HEK293T (cell line): ENCODE measurements at regions not wholly inside any gene's neighbourhood (a gene's known extent, or its start where the extent isn't known, plus 50 kb on each side); places are given as distances from the start of the nearest gene placed in this dataset.

ENCODE experiments used
- CTCF ChIA-PET: fragments of 350-600 bp; formaldehyde crosslinking; extraction: SDS; loops from one replicate; lab custom pipeline; 2021; ENCODE audit warnings: antibody characterized with exemption, inconsistent platforms; lab: Yijun Ruan, JAX
- POLR2A ChIA-PET: fragments of 350-600 bp; formaldehyde crosslinking; extraction: SDS; loops from one replicate; lab custom pipeline; 2020; ENCODE audit warnings: antibody characterized with exemption, inconsistent platforms; lab: Yijun Ruan, JAX
- DNase-seq: peaks from one replicate; pipeline ENCODE4 v3.0.0; 2012; ENCODE audit warnings: mixed read lengths; ENCODE audit errors: extremely low spot score
- ARNT ChIP-seq: fragments of 450-650 bp; IDR thresholded peaks from 2 replicates; pipeline ENCODE4 v1.6.1; 2017; ENCODE audit warnings: mild to moderate bottlenecking
- BHLHE40 ChIP-seq: fragments of 450-650 bp; IDR thresholded peaks from 2 replicates; pipeline ENCODE4 v1.6.1; 2016; ENCODE audit warnings: mild to moderate bottlenecking, moderate library complexity, borderline replicate concordance
- CTBP1 ChIP-seq: fragments of 450-650 bp; IDR thresholded peaks from 2 replicates; pipeline ENCODE4 v1.6.1; 2016; ENCODE audit warnings: borderline replicate concordance
- ELF4 ChIP-seq: fragments of 450-650 bp; IDR thresholded peaks from 2 replicates; pipeline ENCODE4 v1.6.1; 2017; ENCODE audit warnings: antibody characterized with exemption
- FOXA1 ChIP-seq: fragments of 450-650 bp; IDR thresholded peaks from 2 replicates; pipeline ENCODE4 v1.6.1; 2016; ENCODE audit warnings: mild to moderate bottlenecking
- FOXK2 ChIP-seq: fragments of 450-650 bp; IDR thresholded peaks from 2 replicates; pipeline ENCODE4 v1.6.1; 2016; ENCODE audit warnings: mild to moderate bottlenecking
- FOXM1 ChIP-seq: fragments of 450-650 bp; IDR thresholded peaks from 2 replicates; pipeline ENCODE4 v1.6.1; 2017; ENCODE audit warnings: mild to moderate bottlenecking, borderline replicate concordance
- HDGF ChIP-seq: fragments of 450-650 bp; IDR thresholded peaks from 2 replicates; pipeline ENCODE4 v1.6.1; 2017; ENCODE audit warnings: antibody characterized with exemption, borderline replicate concordance
- L3MBTL2 ChIP-seq: fragments of 450-650 bp; conservative IDR thresholded peaks from 2 replicates; pipeline ENCODE4 v1.6.1; 2016; ENCODE audit warnings: mild to moderate bottlenecking
- LEF1 ChIP-seq: fragments of 450-650 bp; IDR thresholded peaks from 2 replicates; pipeline ENCODE4 v1.6.1; 2017; ENCODE audit warnings: mild to moderate bottlenecking, borderline replicate concordance
- NFRKB ChIP-seq: fragments of 450-650 bp; IDR thresholded peaks from 2 replicates; pipeline ENCODE4 v1.6.1; 2016; ENCODE audit warnings: mild to moderate bottlenecking, moderate library complexity
- PKNOX1 ChIP-seq: fragments of 450-650 bp; IDR thresholded peaks from 2 replicates; pipeline ENCODE4 v1.6.1; 2016
- SP1 ChIP-seq: fragments of 450-650 bp; IDR thresholded peaks from 2 replicates; pipeline ENCODE4 v1.6.1; 2017
- SUZ12 ChIP-seq: fragments of 450-650 bp; IDR thresholded peaks from 2 replicates; pipeline ENCODE4 v1.6.1; 2016; ENCODE audit warnings: mild to moderate bottlenecking
- TARDBP ChIP-seq: fragments of 450-650 bp; IDR thresholded peaks from 2 replicates; pipeline ENCODE4 v1.6.1; 2016
- ZNF384 ChIP-seq: fragments of 450-650 bp; IDR thresholded peaks from 2 replicates; pipeline ENCODE4 v1.6.1; 2016

GRCh38 chr10:9735731-9736130 is 1281.9 kb upstream of the CELF2 start:
- ChIA-PET POLR2A (no interaction called here), CTCF (no interaction called here)
- no peak for DNase-seq
- no peak for TF ChIP-seq ZNF384
- no peak for TF ChIP-seq SP1
- no peak for TF ChIP-seq LEF1
- no peak for TF ChIP-seq FOXA1
- no peak for TF ChIP-seq SUZ12
- no peak for TF ChIP-seq CTBP1
- no peak for TF ChIP-seq FOXM1
- TF ChIP-seq ELF4: no peak
- no peak for TF ChIP-seq FOXK2
- TF ChIP-seq BHLHE40: no peak
- no peak for TF ChIP-seq L3MBTL2
- no peak for TF ChIP-seq ARNT
- no peak for TF ChIP-seq PKNOX1

GRCh38 chr10:9743639-9744038 is 1274.0 kb upstream of the CELF2 start:
- ChIA-PET CTCF (no interaction called here), POLR2A (no interaction called here)
- TF ChIP-seq FOXA1: no peak
- TF ChIP-seq SUZ12: no peak
- TF ChIP-seq CTBP1: no peak
- TF ChIP-seq HDGF: no peak
- no peak for DNase-seq

- ChIA-PET POLR2A (no interaction called here), CTCF (no interaction called here)
- TF ChIP-seq SP1 (no peak), FOXA1 (no peak), PKNOX1 (no peak), BHLHE40 (no peak), HDGF (no peak), FOXM1 (no peak), L3MBTL2 (no peak)
- DNase-seq: no peak
These were observed 1272.5 kb upstream of the CELF2 start for GRCh38 chr10:9745158-9745557.

GRCh38 chr10:9757176-9757575 is 1260.5 kb upstream of the CELF2 start:
- ChIA-PET POLR2A (no interaction called here), CTCF (no interaction called here)
- TF ChIP-seq SP1: no peak
- no peak for DNase-seq

GRCh38 chr10:9759596-9759995 is 1258.1 kb upstream of the CELF2 start:
- POLR2A ChIA-PET: no interaction called here
- no peak for DNase-seq
- CTCF ChIA-PET: no interaction called here
- TF ChIP-seq ZNF384 (no peak), BHLHE40 (no peak), ARNT (no peak), LEF1 (no peak), SP1 (no peak), TARDBP (no peak), PKNOX1 (no peak), FOXA1 (no peak), HDGF (no peak), ELF4 (no peak), CTBP1 (no peak), L3MBTL2 (no peak), FOXM1 (no peak), NFRKB (no peak), FOXK2 (no peak), SUZ12 (no peak)

- ChIA-PET POLR2A (no interaction called here), CTCF (no interaction called here)
- no peak for DNase-seq
- TF ChIP-seq NFRKB: no peak
- no peak for TF ChIP-seq HDGF
- no peak for TF ChIP-seq PKNOX1
- TF ChIP-seq ELF4: no peak
- no peak for TF ChIP-seq TARDBP
- TF ChIP-seq CTBP1: no peak
- TF ChIP-seq L3MBTL2: no peak
- no peak for TF ChIP-seq LEF1
- TF ChIP-seq FOXA1: no peak
- no peak for TF ChIP-seq ARNT
- TF ChIP-seq FOXM1: no peak
- no peak for TF ChIP-seq SP1
- TF ChIP-seq FOXK2: no peak
- no peak for TF ChIP-seq BHLHE40
- no peak for TF ChIP-seq ZNF384
These were observed 1254.6 kb upstream of the CELF2 start for GRCh38 chr10:9762966-9763656.
